ENCODE measurements at regions not wholly inside any gene's neighbourhood (a gene's known extent, or its start where the extent isn't known, plus 50 kb on each side); places are given as distances from the start of the nearest gene placed in this dataset.

GRCh38 chr21:18617291-18617690 lies 213.7 kb upstream of the TMPRSS15 start:
- Histone ChIP-seq H2AFZ (ENCODE audit: low read length) (no peak overlapping the region), H3K9me3 (replicated peaks; ENCODE audit: insufficient read depth, low read length) (no peaks in the 10 kb centered on the region), H3K9me2 (replicated peaks; ENCODE audit: insufficient read depth, low read length) (no peaks in the 10 kb centered on the region), H4K20me1 (ENCODE audit: insufficient read depth, low read length) (no peaks in the 10 kb centered on the region), H3K36me3 (replicated peaks; ENCODE audit: insufficient read depth, low read length) (no peaks in the 10 kb centered on the region), H3K4me2 (ENCODE audit: low read depth, low read length) (peak overlapping the region; percentile 40), H3K4me3 (ENCODE audit: low read length) (no peak overlapping the region), H3K27me3 (replicated peaks; ENCODE audit: insufficient read depth, low read length) (no peaks in the 10 kb centered on the region), H3K9ac (ENCODE audit: low read length) (no peak overlapping the region), H3F3A (ENCODE audit: insufficient read depth, low read length) (peaks cover 17% of the 10 kb centered on the region), H3K79me2 (ENCODE audit: low read length) (no peaks in the 10 kb centered on the region), H3K27ac (ENCODE audit: low read length) (peak overlapping the region; percentile 46; the same call in 1 of the 2 replicates), H3K4me1 (ENCODE audit: low read length) (peaks cover 34% of the 10 kb centered on the region)
- TF ChIP-seq CTCF (IDR thresholded peaks at IDR 0.05; ENCODE audit: low read length) (no peak), EZH2 (optimal IDR thresholded peaks at IDR 0.05; ENCODE audit: low read depth, low read length) (no peak), EZH2phosphoT487 (IDR thresholded peaks at IDR 0.05; ENCODE audit: low read length) (no peak)
- DNase-seq = peak; percentile 90

- DNase-seq = peak; percentile 74
- Histone ChIP-seq H3K9me3 (replicated peaks; ENCODE audit: insufficient read depth, low read length) (no peaks in the 10 kb centered on the region), H3K27ac (ENCODE audit: low read length) (no peak overlapping the region), H3K79me2 (ENCODE audit: low read length) (no peaks in the 10 kb centered on the region), H4K20me1 (ENCODE audit: insufficient read depth, low read length) (no peaks in the 10 kb centered on the region), H3K4me1 (ENCODE audit: low read length) (peaks cover 27% of the 10 kb centered on the region), H3F3A (ENCODE audit: insufficient read depth, low read length) (peaks cover 17% of the 10 kb centered on the region), H3K9ac (ENCODE audit: low read length) (no peak overlapping the region), H3K36me3 (replicated peaks; ENCODE audit: insufficient read depth, low read length) (no peaks in the 10 kb centered on the region), H3K4me2 (ENCODE audit: low read depth, low read length) (peak overlapping the region; percentile 27), H3K27me3 (replicated peaks; ENCODE audit: insufficient read depth, low read length) (no peaks in the 10 kb centered on the region), H3K9me2 (replicated peaks; ENCODE audit: insufficient read depth, low read length) (no peaks in the 10 kb centered on the region), H3K4me3 (ENCODE audit: low read length) (no peak overlapping the region; the same call in 1 of the 2 replicates), H2AFZ (ENCODE audit: low read length) (peak overlapping the region; percentile 30)
- TF ChIP-seq EZH2 (optimal IDR thresholded peaks at IDR 0.05; ENCODE audit: low read depth, low read length) (no peak), CTCF (IDR thresholded peaks at IDR 0.05; ENCODE audit: low read length) (no peak), EZH2phosphoT487 (IDR thresholded peaks at IDR 0.05; ENCODE audit: low read length) (no peak)
These were observed 216.9 kb upstream of the TMPRSS15 start for GRCh38 chr21:18620436-18620835.

GRCh38 chr21:18622383-18622782 lies 218.8 kb upstream of the TMPRSS15 start:
- Histone ChIP-seq H2AFZ (ENCODE audit: low read length) (no peak overlapping the region), H3K4me2 (ENCODE audit: low read depth, low read length) (no peak overlapping the region), H3K9ac (ENCODE audit: low read length) (no peak overlapping the region), H3K27ac (ENCODE audit: low read length) (no peak overlapping the region), H3K9me2 (replicated peaks; ENCODE audit: insufficient read depth, low read length) (no peaks in the 10 kb centered on the region), H3K79me2 (ENCODE audit: low read length) (no peaks in the 10 kb centered on the region), H3K9me3 (replicated peaks; ENCODE audit: insufficient read depth, low read length) (no peaks in the 10 kb centered on the region), H3K36me3 (replicated peaks; ENCODE audit: insufficient read depth, low read length) (no peaks in the 10 kb centered on the region), H3K4me1 (ENCODE audit: low read length) (peaks cover 21% of the 10 kb centered on the region), H3K27me3 (replicated peaks; ENCODE audit: insufficient read depth, low read length) (no peaks in the 10 kb centered on the region), H3K4me3 (ENCODE audit: low read length) (no peak overlapping the region), H4K20me1 (ENCODE audit: insufficient read depth, low read length) (no peaks in the 10 kb centered on the region), H3F3A (ENCODE audit: insufficient read depth, low read length) (peaks cover 9% of the 10 kb centered on the region; the same call in 1 of the 2 replicates)
- no peak for TF ChIP-seq EZH2phosphoT487 (IDR thresholded peaks at IDR 0.05; ENCODE audit: low read length)
- no peak for TF ChIP-seq CTCF (IDR thresholded peaks at IDR 0.05; ENCODE audit: low read length)
- TF ChIP-seq EZH2 (optimal IDR thresholded peaks at IDR 0.05; ENCODE audit: low read depth, low read length) = no peak
- DNase-seq = no peak

All from MM.1S (cell line).